Liver (tissue), 8 donors: ENCODE measurements at regions not wholly inside any gene's neighbourhood (a gene's known extent, or its start where the extent isn't known, plus 50 kb on each side); places are given as distances from the start of the nearest gene placed in this dataset.
A peak's percentile ranks its signal among the peaks of the same experiment; 100 is the strongest.

Source experiments
- DNase-seq: peaks from one replicate; pipeline ENCODE4 v3.0.0-alpha.2; 2017; ENCODE audit warnings: low spot score
- H3K27ac ChIP-seq, 2 donors: one replicate each; pipeline ENCODE4 v1.7.0; 2013; ENCODE audit warnings: inconsistent platforms in 2 of 2, low read length in 2 of 2, control low read depth in 1 of 2, low read depth in 1 of 2, mild to moderate bottlenecking in 1 of 2
- H3K27me3 ChIP-seq, 4 donors: one replicate each; pipeline versions ENCODE4 v1.6.1 to v1.7.0; 2013; ENCODE audit warnings: low read length in 3 of 4, inconsistent platforms in 1 of 4, mild to moderate bottlenecking in 1 of 4, moderate library complexity in 1 of 4; ENCODE audit not compliant: control insufficient read depth in 4 of 4, insufficient read depth in 4 of 4
- H3K36me3 ChIP-seq, 4 donors: one replicate each; pipeline versions ENCODE4 v1.6.1 to v1.7.0; 2013; ENCODE audit warnings: low read length in 3 of 4, mild to moderate bottlenecking in 3 of 4, low read depth in 1 of 4, moderate library complexity in 1 of 4; ENCODE audit not compliant: control insufficient read depth in 4 of 4, insufficient read depth in 3 of 4
- H3K4me1 ChIP-seq, 4 donors: one replicate each; pipeline versions ENCODE4 v1.6.1 to v1.7.0; 2013; ENCODE audit warnings: low read length in 3 of 4, mild to moderate bottlenecking in 3 of 4, moderate library complexity in 1 of 4; ENCODE audit not compliant: control insufficient read depth in 4 of 4, insufficient read depth in 4 of 4
- H3K4me3 ChIP-seq, 3 donors: one replicate each; pipeline versions ENCODE4 v1.6.1 to v1.7.0; 2013; ENCODE audit warnings: low read length in 3 of 3, control low read depth in 1 of 3, low read depth in 1 of 3, mild to moderate bottlenecking in 1 of 3
- H3K9ac ChIP-seq, 2 donors: one replicate each; pipeline ENCODE4 v1.7.0; 2013; ENCODE audit warnings: low read length in 2 of 2, mild to moderate bottlenecking in 2 of 2, moderate library complexity in 2 of 2, control low read depth in 1 of 2, low read depth in 1 of 2
- H3K9me3 ChIP-seq, 4 donors: one replicate each; pipeline versions ENCODE4 v1.6.1 to v1.7.0; 2013; ENCODE audit warnings: low read length in 3 of 4; ENCODE audit not compliant: control insufficient read depth in 4 of 4
- CTCF ChIP-seq: fragments of 150-350 bp; IDR thresholded peaks from 2 replicates; pipeline ENCODE4 v1.5.1; 2017; ENCODE audit warnings: improper control_type of control experiment, low read depth, low read length; ENCODE audit not compliant: missing input control
- FOXA2 ChIP-seq: IDR thresholded peaks from 2 replicates; pipeline ENCODE4 v1.6.1; 2016; ENCODE audit warnings: antibody characterized with exemption
- GABPA ChIP-seq, 2 donors: IDR thresholded peaks in 1 of 2; conservative IDR thresholded peaks in 1 of 2; 2 replicates each; pipeline ENCODE4 v1.6.1; 2016; ENCODE audit warnings: antibody characterized with exemption in 2 of 2, mild to moderate bottlenecking in 1 of 2, moderate library complexity in 1 of 2
- JUND ChIP-seq, 2 donors: IDR thresholded peaks; 2 replicates each; pipeline ENCODE4 v1.6.1; 2016; ENCODE audit warnings: antibody characterized with exemption in 2 of 2
- MAX ChIP-seq: IDR thresholded peaks from 2 replicates; pipeline ENCODE4 v1.6.1; 2016; ENCODE audit warnings: antibody characterized with exemption
- RAD21 ChIP-seq, 2 donors: IDR thresholded peaks; 2 replicates each; pipeline ENCODE4 v1.6.1; 2016; ENCODE audit warnings: antibody characterized with exemption in 2 of 2, mild to moderate bottlenecking in 2 of 2
- REST ChIP-seq: IDR thresholded peaks from 2 replicates; pipeline ENCODE4 v1.6.1; 2016; ENCODE audit warnings: antibody characterized with exemption, mild to moderate bottlenecking
- RXRA ChIP-seq, 2 donors: IDR thresholded peaks; 2 replicates each; pipeline ENCODE4 v1.6.1; 2017 to 2018; ENCODE audit warnings: antibody characterized with exemption in 2 of 2, mild to moderate bottlenecking in 1 of 2
- SP1 ChIP-seq: IDR thresholded peaks from 2 replicates; pipeline ENCODE4 v1.6.1; 2018; ENCODE audit warnings: antibody characterized with exemption, mild to moderate bottlenecking
- TAF1 ChIP-seq: conservative IDR thresholded peaks from 2 replicates; pipeline ENCODE4 v1.6.1; 2016; ENCODE audit warnings: antibody characterized with exemption, mild to moderate bottlenecking
- ZBTB33 ChIP-seq: IDR thresholded peaks from 2 replicates; pipeline ENCODE4 v1.6.1; 2016; ENCODE audit warnings: antibody characterized with exemption
- WGBS: extraction: QIAGEN DNeasy Blood & Tissue Kit; methylation state at CpG from one replicate; pipeline ENCODE4 v1.1.7; 2013; 5-methylcytosine and 5-hydroxymethylcytosine counted together
- donor health status: healthy.
- donor health status: healthy.
- donor health status: healthy.
- donor health status: healthy.
- donor health status: healthy.

- Histone ChIP-seq H3K27me3 (no peaks in the 10 kb centered on the region), H3K27ac (no peak overlapping the region), H3K4me3 (no peak overlapping the region), H3K9me3 (no peaks in the 10 kb centered on the region), H3K4me1 (no peaks in the 10 kb centered on the region), H3K9ac (no peak overlapping the region), H3K36me3 (no peaks in the 10 kb centered on the region)
- WGBS = 98% methylated on average over 3 of the region's 3 CpGs
- no peak for DNase-seq
- no peak for TF ChIP-seq GABPA (IDR thresholded peaks at IDR 0.05 in 1 of 2, conservative IDR thresholded peaks at IDR 0.05 in 1 of 2)
- no peak for TF ChIP-seq REST
- TF ChIP-seq RXRA (IDR thresholded peaks at IDR 0.05) = no peak
- no peak for TF ChIP-seq MAX
- TF ChIP-seq TAF1 = no peak
- TF ChIP-seq JUND (IDR thresholded peaks at IDR 0.05) = no peak
- no peak for TF ChIP-seq FOXA2
- no peak for TF ChIP-seq CTCF
Observed at GRCh38 chr2:161075701-161076100, 84.5 kb upstream of the TANK start.

- WGBS = 80% methylated on average over 9 of the region's 9 CpGs
- H3K9ac ChIP-seq = no peak overlapping the region
Observed at GRCh38 chr2:161076936-161077335, 83.3 kb upstream of the TANK start.

More at GRCh38 chr2:161076936-161077335, 83.3 kb upstream of the TANK start:
- H3K36me3 ChIP-seq = no peaks in the 10 kb centered on the region
- DNase-seq = no peak
- no peaks in the 10 kb centered on the region for H3K4me1 ChIP-seq
- H3K9me3 ChIP-seq = no peaks in the 10 kb centered on the region
- no peak overlapping the region for H3K4me3 ChIP-seq
- TF ChIP-seq SP1 = no peak
- TF ChIP-seq RAD21 (IDR thresholded peaks at IDR 0.05) = no peak
- no peak for TF ChIP-seq ZBTB33
- no peaks in the 10 kb centered on the region for H3K27me3 ChIP-seq
- peak overlapping the region in 1 of 2 donors; percentile 57 for H3K27ac ChIP-seq
